DOHH2 (cell line): ENCODE measurements at regions not wholly inside any gene's neighbourhood (a gene's known extent, or its start where the extent isn't known, plus 50 kb on each side); places are given as distances from the start of the nearest gene placed in this dataset.

Experiments
- EZH2phosphoT487 ChIP-seq: fragments of 200-600 bp; sonication (generic); IDR thresholded peaks from 2 replicates; pipeline ENCODE4 v1.6.1; 2017; ENCODE audit warnings: borderline replicate concordance, mild to moderate bottlenecking, antibody characterized with exemption, low read length, moderate library complexity, mixed read lengths
- TF ChIP-seq, protein P1 (sequence below): fragments of 200-600 bp; sonication (generic); IDR thresholded peaks from one replicate; pipeline ENCODE4 v1.5.1; 2014; ENCODE audit warnings: antibody characterized with exemption, mild to moderate bottlenecking, low read depth, low read length; ENCODE audit not compliant: poor library complexity, severe bottlenecking

- TF ChIP-seq EZH2phosphoT487: no peak
- TF ChIP-seq, protein P1, sequence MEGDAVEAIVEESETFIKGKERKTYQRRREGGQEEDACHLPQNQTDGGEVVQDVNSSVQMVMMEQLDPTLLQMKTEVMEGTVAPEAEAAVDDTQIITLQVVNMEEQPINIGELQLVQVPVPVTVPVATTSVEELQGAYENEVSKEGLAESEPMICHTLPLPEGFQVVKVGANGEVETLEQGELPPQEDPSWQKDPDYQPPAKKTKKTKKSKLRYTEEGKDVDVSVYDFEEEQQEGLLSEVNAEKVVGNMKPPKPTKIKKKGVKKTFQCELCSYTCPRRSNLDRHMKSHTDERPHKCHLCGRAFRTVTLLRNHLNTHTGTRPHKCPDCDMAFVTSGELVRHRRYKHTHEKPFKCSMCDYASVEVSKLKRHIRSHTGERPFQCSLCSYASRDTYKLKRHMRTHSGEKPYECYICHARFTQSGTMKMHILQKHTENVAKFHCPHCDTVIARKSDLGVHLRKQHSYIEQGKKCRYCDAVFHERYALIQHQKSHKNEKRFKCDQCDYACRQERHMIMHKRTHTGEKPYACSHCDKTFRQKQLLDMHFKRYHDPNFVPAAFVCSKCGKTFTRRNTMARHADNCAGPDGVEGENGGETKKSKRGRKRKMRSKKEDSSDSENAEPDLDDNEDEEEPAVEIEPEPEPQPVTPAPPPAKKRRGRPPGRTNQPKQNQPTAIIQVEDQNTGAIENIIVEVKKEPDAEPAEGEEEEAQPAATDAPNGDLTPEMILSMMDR: no peak
These were observed 75.7 kb upstream of the ARHGAP24 start for GRCh38 chr4:85399270-85399669.
